IPS DF 6.9 (cell line): ENCODE measurements at regions not wholly inside any gene's neighbourhood (a gene's known extent, or its start where the extent isn't known, plus 50 kb on each side); places are given as distances from the start of the nearest gene placed in this dataset.

Experiments
- DNase-seq: peaks from one replicate; pipeline ENCODE4 v3.0.0-alpha.2; 2013; ENCODE audit warnings: low read depth, low spot score
- H3K27ac ChIP-seq: one replicate; pipeline ENCODE4 v1.5.1; 2013; ENCODE audit warnings: low read length, control low read depth
- H3K27me3 ChIP-seq: 2 replicates; pipeline ENCODE4 v1.6.1; 2013; ENCODE audit warnings: mild to moderate bottlenecking, low read length; ENCODE audit not compliant: control insufficient read depth, insufficient read depth
- H3K36me3 ChIP-seq: 2 replicates; pipeline ENCODE4 v1.6.1; 2013; ENCODE audit warnings: low read length; ENCODE audit not compliant: control insufficient read depth, insufficient read depth
- H3K4me1 ChIP-seq: 2 replicates; pipeline ENCODE4 v1.6.1; 2013; ENCODE audit warnings: low read length; ENCODE audit not compliant: control insufficient read depth, insufficient read depth
- H3K4me3 ChIP-seq: 2 replicates; pipeline ENCODE4 v1.5.1; 2013; ENCODE audit warnings: mild to moderate bottlenecking, low read length
- H3K9me3 ChIP-seq: 2 replicates; pipeline ENCODE4 v1.6.1; 2013; ENCODE audit warnings: low read length, inconsistent platforms; ENCODE audit not compliant: control insufficient read depth, insufficient read depth
- WGBS: extraction: QIAGEN DNeasy Blood & Tissue Kit; methylation state at CpG from one replicate; pipeline ENCODE4 v1.1.7; 2013; ENCODE audit warnings: mixed read lengths, missing lambda C conversion rate; ENCODE audit not compliant: insufficient read length, insufficient coverage; 5-methylcytosine and 5-hydroxymethylcytosine counted together

GRCh38 chr2:9772035-9772998 lies 71.0 kb upstream of the TAF1B start:
- Histone ChIP-seq H3K27ac (no peak overlapping the region), H3K9me3 (no peaks in the 10 kb centered on the region), H3K4me3 (no peak overlapping the region), H3K36me3 (no peaks in the 10 kb centered on the region), H3K27me3 (no peaks in the 10 kb centered on the region), H3K4me1 (peaks cover 7% of the 10 kb centered on the region)
- WGBS: no CpG with 5 or more reads among the region's 22 CpGs
- DNase-seq: no peak

- no CpG with 5 or more reads among the region's 23 CpGs for WGBS
- H3K36me3 ChIP-seq: no peaks in the 10 kb centered on the region
- no peak overlapping the region for H3K27ac ChIP-seq
- H3K4me1 ChIP-seq: peaks cover 5% of the 10 kb centered on the region
- H3K27me3 ChIP-seq: no peaks in the 10 kb centered on the region
- no peak overlapping the region for H3K4me3 ChIP-seq
- no peak for DNase-seq
- no peaks in the 10 kb centered on the region for H3K9me3 ChIP-seq
Measured at GRCh38 chr2:9772999-9773902, 70.0 kb upstream of the TAF1B start.

GRCh38 chr2:9773903-9774239 lies 69.4 kb upstream of the TAF1B start:
- no peak for DNase-seq
- no peaks in the 10 kb centered on the region for H3K27me3 ChIP-seq
- peaks cover 2% of the 10 kb centered on the region; the same call in 1 of the 2 replicates for H3K4me1 ChIP-seq

GRCh38 chr2:9774266-9774665 lies 69.0 kb upstream of the TAF1B start:
- Histone ChIP-seq H3K36me3 (no peaks in the 10 kb centered on the region), H3K4me1 (peaks cover 1% of the 10 kb centered on the region; the same call in 1 of the 2 replicates), H3K27me3 (no peaks in the 10 kb centered on the region), H3K27ac (no peak overlapping the region), H3K9me3 (no peaks in the 10 kb centered on the region), H3K4me3 (no peak overlapping the region)
- WGBS: no CpG with 5 or more reads among the region's 12 CpGs
- no peak for DNase-seq

More at GRCh38 chr2:9773903-9774239, 69.4 kb upstream of the TAF1B start:
- no CpG with 5 or more reads among the region's 3 CpGs for WGBS
- no peak overlapping the region for H3K27ac ChIP-seq
- no peaks in the 10 kb centered on the region for H3K36me3 ChIP-seq
- H3K4me3 ChIP-seq: no peak overlapping the region
- no peaks in the 10 kb centered on the region for H3K9me3 ChIP-seq

GRCh38 chr2:9775351-9775750 lies 67.9 kb upstream of the TAF1B start:
- DNase-seq: no peak
- no peaks in the 10 kb centered on the region for H3K27me3 ChIP-seq
- H3K4me1 ChIP-seq: no peaks in the 10 kb centered on the region
- no peaks in the 10 kb centered on the region for H3K9me3 ChIP-seq
- H3K4me3 ChIP-seq: no peak overlapping the region
- no peak overlapping the region for H3K27ac ChIP-seq
- WGBS: no CpG with 5 or more reads among the region's 9 CpGs
- H3K36me3 ChIP-seq: no peaks in the 10 kb centered on the region

- Histone ChIP-seq H3K4me3 (no peak overlapping the region), H3K4me1 (no peaks in the 10 kb centered on the region), H3K27me3 (no peaks in the 10 kb centered on the region), H3K9me3 (no peaks in the 10 kb centered on the region), H3K27ac (no peak overlapping the region), H3K36me3 (no peaks in the 10 kb centered on the region)
- DNase-seq: no peak
- no CpG with 5 or more reads among the region's 9 CpGs for WGBS
Measured at GRCh38 chr2:9775999-9776712, 67.1 kb upstream of the TAF1B start.

GRCh38 chr2:9777081-9777480 lies 66.2 kb upstream of the TAF1B start:
- no peaks in the 10 kb centered on the region for H3K4me1 ChIP-seq
- H3K4me3 ChIP-seq: no peak overlapping the region
- no peaks in the 10 kb centered on the region for H3K9me3 ChIP-seq
- WGBS: no CpG with 5 or more reads among the region's 6 CpGs
- H3K36me3 ChIP-seq: no peaks in the 10 kb centered on the region
- no peak overlapping the region for H3K27ac ChIP-seq
- DNase-seq: no peak
- H3K27me3 ChIP-seq: no peaks in the 10 kb centered on the region

GRCh38 chr2:9778012-9778411 lies 65.3 kb upstream of the TAF1B start:
- Histone ChIP-seq H3K36me3 (no peaks in the 10 kb centered on the region), H3K9me3 (no peaks in the 10 kb centered on the region), H3K4me1 (no peaks in the 10 kb centered on the region), H3K27ac (no peak overlapping the region), H3K27me3 (no peaks in the 10 kb centered on the region), H3K4me3 (no peak overlapping the region)
- no CpG with 5 or more reads among the region's 9 CpGs for WGBS
- no peak for DNase-seq

GRCh38 chr2:9778471-9779316 lies 64.6 kb upstream of the TAF1B start:
- Histone ChIP-seq H3K4me1 (no peaks in the 10 kb centered on the region), H3K9me3 (no peaks in the 10 kb centered on the region), H3K36me3 (no peaks in the 10 kb centered on the region), H3K4me3 (no peak overlapping the region), H3K27me3 (no peaks in the 10 kb centered on the region), H3K27ac (no peak overlapping the region)
- no CpG with 5 or more reads among the region's 17 CpGs for WGBS
- no peak for DNase-seq
